Nephron (organoid): ENCODE measurements at regions not wholly inside any gene's neighbourhood (a gene's known extent, or its start where the extent isn't known, plus 50 kb on each side); places are given as distances from the start of the nearest gene placed in this dataset.
A peak's percentile ranks its signal among the peaks of the same experiment; 100 is the strongest.

Experiments
- H3K27ac Mint-ChIP-seq, 3 experiments: 2 replicates each; pipeline ENCODE4 v1.8.0; 2020; ENCODE audit warnings: mixed read lengths in 3 of 3, mild to moderate bottlenecking in 2 of 3, moderate library complexity in 1 of 3
- H3K27me3 Mint-ChIP-seq: 2 replicates; pipeline ENCODE4 v1.8.0; 2021; ENCODE audit warnings: low read depth, mild to moderate bottlenecking, moderate library complexity, mixed read lengths
- H3K36me3 Mint-ChIP-seq: 2 replicates; pipeline ENCODE4 v1.8.0; 2020; ENCODE audit warnings: low read depth, mixed read lengths
- H3K4me1 Mint-ChIP-seq: 2 replicates; pipeline ENCODE4 v1.8.0; 2020; ENCODE audit warnings: mixed read lengths
- H3K4me3 Mint-ChIP-seq, 3 experiments: 2 replicates each; pipeline ENCODE4 v1.8.0; 2020; ENCODE audit warnings: mild to moderate bottlenecking in 3 of 3, mixed read lengths in 3 of 3, moderate library complexity in 2 of 3
- H3K9me3 Mint-ChIP-seq: 2 replicates; pipeline ENCODE4 v1.8.0; 2020; ENCODE audit warnings: mixed read lengths
- CTCF ChIP-seq, 3 experiments: fragments of 200-600 bp; sonication (generic); IDR thresholded peaks; one replicate each; pipeline ENCODE4 v1.5.0; 2021; ENCODE audit warnings: antibody characterized with exemption in 3 of 3; ENCODE audit not compliant: unreplicated experiment in 3 of 3

DNA sequence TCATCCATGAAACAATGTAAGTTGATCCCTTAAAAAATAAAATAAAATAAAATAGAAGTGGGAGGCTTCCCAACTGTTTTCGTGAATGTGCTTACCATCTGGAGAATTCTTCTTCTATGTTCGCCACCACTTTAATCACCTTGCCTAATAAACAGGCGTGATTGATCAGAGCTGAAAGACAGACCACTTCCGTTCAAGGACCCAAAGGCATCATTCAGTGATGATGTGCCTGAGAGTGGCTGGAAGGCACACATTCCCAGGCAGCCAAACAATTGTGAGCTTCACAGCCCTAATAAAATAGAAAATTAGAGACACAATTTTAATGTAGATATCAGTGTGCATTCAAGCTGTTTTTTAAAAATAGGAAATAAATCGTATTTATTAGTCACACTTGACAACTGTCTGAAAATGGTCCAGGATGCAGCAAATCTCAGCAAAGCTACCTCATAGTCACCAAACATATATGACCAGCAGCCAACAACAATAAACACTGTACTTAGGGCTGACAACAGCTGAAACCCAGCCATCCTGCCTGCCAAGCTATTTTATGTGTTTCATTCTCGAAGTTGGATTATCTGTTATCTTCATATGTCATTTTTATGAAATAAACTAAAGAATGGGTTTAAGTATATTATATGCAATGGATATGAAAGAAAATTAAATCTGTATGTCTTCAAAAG lies 163.2 kb upstream of the FAM9B start:
- H3K9me3 Mint-ChIP-seq, result peaks cover 9% of the 10 kb centered on the region
- peak overlapping the region in 2 of 3 experiments; percentile 29 to 69 for H3K4me3 Mint-ChIP-seq
- peaks cover 55% of the 10 kb centered on the region for H3K4me1 Mint-ChIP-seq
- no peaks in the 10 kb centered on the region for H3K27me3 Mint-ChIP-seq
- no peak for TF ChIP-seq CTCF (IDR thresholded peaks at IDR 0.05; ENCODE audit: unreplicated experiment in 3 of 3)
- no peaks in the 10 kb centered on the region for H3K36me3 Mint-ChIP-seq
- peak overlapping the region; percentile 55 to 96 (median 89) for H3K27ac Mint-ChIP-seq

- Mint-ChIP-seq H3K4me3 (no peak overlapping the region), H3K27ac (peak overlapping the region in 2 of 3 experiments; percentile 83 to 87), H3K27me3 (peaks cover 5% of the 10 kb centered on the region), H3K9me3 (peaks cover 5% of the 10 kb centered on the region), H3K4me1 (peaks cover 15% of the 10 kb centered on the region), H3K36me3 (no peaks in the 10 kb centered on the region)
- no peak for TF ChIP-seq CTCF (IDR thresholded peaks at IDR 0.05; ENCODE audit: unreplicated experiment in 3 of 3)
These were observed 170.6 kb upstream of the FAM9B start for GRCh38 chrX:9204560-9204959.

GRCh38 chrX:9205599-9206223 lies 171.8 kb upstream of the FAM9B start:
- H3K9me3 Mint-ChIP-seq, result peaks cover 5% of the 10 kb centered on the region
- no peaks in the 10 kb centered on the region for H3K36me3 Mint-ChIP-seq
- peaks cover 21% of the 10 kb centered on the region for H3K4me1 Mint-ChIP-seq
- TF ChIP-seq CTCF (IDR thresholded peaks at IDR 0.05; ENCODE audit: unreplicated experiment in 3 of 3), result no peak
- H3K27ac Mint-ChIP-seq, result peak overlapping the region; percentile 58 to 87 (median 83)
- H3K4me3 Mint-ChIP-seq, result no peak overlapping the region
- peaks cover 5% of the 10 kb centered on the region for H3K27me3 Mint-ChIP-seq

DNA sequence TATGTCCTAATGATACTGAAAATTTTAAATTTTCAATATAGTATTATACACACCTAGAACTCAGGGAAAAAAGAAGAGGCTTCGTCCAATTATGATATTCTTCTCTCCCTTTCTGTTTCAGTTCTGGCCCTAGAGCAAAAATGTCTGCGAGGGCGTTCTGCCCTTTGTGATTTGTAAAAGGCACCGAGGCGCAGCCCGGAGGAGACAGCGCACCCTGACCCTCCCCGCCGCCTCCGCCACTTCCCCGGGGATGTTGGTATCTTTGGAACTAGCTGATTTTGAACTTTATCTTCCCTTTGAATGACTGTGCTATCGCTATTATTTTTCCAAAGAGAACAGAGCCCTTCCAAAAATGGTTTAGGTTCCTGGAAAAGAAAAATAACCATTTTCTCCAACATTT lies 173.2 kb upstream of the FAM9B start:
- peaks cover 9% of the 10 kb centered on the region for H3K27me3 Mint-ChIP-seq
- H3K4me3 Mint-ChIP-seq, result peak overlapping the region; percentile 43 to 50 (median 46)
- H3K36me3 Mint-ChIP-seq, result no peaks in the 10 kb centered on the region
- H3K4me1 Mint-ChIP-seq, result peaks cover 23% of the 10 kb centered on the region
- no peak for TF ChIP-seq CTCF (IDR thresholded peaks at IDR 0.05; ENCODE audit: unreplicated experiment in 3 of 3)
- H3K27ac Mint-ChIP-seq, result peak overlapping the region; percentile 55 to 87 (median 78)
- H3K9me3 Mint-ChIP-seq, result peaks cover 3% of the 10 kb centered on the region

GRCh38 chrX:9211269-9211668 lies 177.3 kb upstream of the FAM9B start:
- H3K4me3 Mint-ChIP-seq, result no peak overlapping the region
- H3K27me3 Mint-ChIP-seq, result peaks cover 4% of the 10 kb centered on the region
- H3K36me3 Mint-ChIP-seq, result no peaks in the 10 kb centered on the region
- H3K27ac Mint-ChIP-seq, result no peak overlapping the region
- no peak for TF ChIP-seq CTCF (IDR thresholded peaks at IDR 0.05; ENCODE audit: unreplicated experiment in 3 of 3)
- H3K4me1 Mint-ChIP-seq, result peaks cover 20% of the 10 kb centered on the region
- peaks cover 3% of the 10 kb centered on the region for H3K9me3 Mint-ChIP-seq

- no peak for TF ChIP-seq CTCF (IDR thresholded peaks at IDR 0.05; ENCODE audit: unreplicated experiment in 3 of 3)
- Mint-ChIP-seq H3K4me3 (no peak overlapping the region), H3K9me3 (peaks cover 19% of the 10 kb centered on the region), H3K27ac (peak overlapping the region; percentile 83 to 90 (median 86)), H3K36me3 (peaks cover 3% of the 10 kb centered on the region), H3K27me3 (no peaks in the 10 kb centered on the region), H3K4me1 (peaks cover 17% of the 10 kb centered on the region)
These were observed 187.9 kb upstream of the FAM9B start for GRCh38 chrX:9221781-9222180.
